D341Med (cell line): ENCODE measurements at regions not wholly inside any gene's neighbourhood (a gene's known extent, or its start where the extent isn't known, plus 50 kb on each side); places are given as distances from the start of the nearest gene placed in this dataset.

Experiments used
- DNase-seq: peaks from one replicate; pipeline ENCODE4 v3.0.0; 2012; ENCODE audit warnings: low spot score

GRCh38 chr11:119853581-119854360, 124.8 kb upstream of the NECTIN1 start:
- DNase-seq, result no peak

DNA sequence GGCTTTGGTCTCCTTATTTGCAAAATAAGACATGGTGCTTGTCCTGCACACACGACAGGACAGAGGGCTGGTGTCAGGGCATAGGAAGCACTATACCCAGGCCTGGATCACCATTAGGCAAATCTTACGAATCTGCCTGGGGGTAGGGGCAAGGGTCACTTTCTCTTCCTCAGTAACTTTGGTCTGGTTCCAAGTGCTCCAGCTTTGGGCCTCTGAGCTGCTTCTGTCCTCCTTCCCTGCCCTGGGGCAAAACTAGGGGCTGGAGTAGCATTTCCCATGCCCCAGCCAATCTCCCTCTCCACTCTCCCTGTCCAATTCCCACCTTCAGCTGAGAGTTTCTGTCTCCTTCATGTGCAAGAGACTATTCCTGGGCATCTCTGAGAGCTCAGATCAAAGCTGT, 123.7 kb upstream of the NECTIN1 start:
- DNase-seq, result no peak

DNA sequence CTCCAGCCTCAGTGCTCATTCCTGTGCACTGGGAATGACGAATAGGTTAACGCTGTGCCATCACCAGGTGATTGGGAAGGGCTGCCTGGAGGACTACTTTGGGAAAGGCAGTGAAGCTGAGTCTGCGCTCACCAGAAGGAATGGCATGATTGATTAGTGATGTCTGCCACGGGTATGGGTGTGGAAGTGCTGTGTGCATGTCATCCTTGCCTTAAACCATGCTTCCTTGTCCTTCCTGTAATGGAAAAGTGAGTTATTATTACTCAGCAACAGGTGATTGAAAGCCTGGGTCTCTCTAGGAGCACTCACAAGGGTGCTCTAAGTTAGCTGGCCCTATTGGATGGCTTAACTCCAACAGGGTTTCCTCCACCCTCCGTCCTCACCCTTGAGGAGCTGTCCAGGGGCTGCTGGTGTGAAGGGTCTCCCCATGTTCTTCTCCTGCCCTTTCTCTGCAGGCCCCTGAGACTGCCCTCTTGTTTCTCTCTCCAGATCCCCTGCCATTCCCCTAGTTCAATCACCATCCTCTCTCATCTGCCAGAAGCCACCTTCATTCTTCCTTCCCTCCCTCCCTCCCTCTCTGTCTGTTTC, 121.9 kb upstream of the NECTIN1 start:
- DNase-seq, result no peak

GRCh38 chr11:119849872-119850271, 120.9 kb upstream of the NECTIN1 start:
- no peak for DNase-seq

DNA sequence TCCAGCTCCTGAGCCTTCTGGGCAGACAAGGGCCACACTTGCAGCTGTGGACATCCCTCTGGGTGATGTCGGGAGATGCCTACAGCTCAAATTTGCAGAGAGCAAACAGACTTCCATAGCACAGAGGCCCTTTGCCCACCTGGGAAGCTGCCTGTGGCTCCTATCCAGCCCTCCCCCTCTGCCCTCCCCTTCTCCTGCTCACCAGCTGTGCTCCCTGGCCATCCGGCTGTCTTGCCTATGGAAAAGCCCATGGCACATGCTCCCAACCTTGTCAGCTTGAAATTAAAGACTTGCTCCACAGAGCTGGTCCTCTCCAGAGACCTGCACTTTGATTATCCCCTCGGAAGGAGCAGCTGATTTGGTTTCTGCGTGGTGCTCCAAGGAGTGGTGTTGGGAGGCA, 118.9 kb upstream of the NECTIN1 start:
- no peak for DNase-seq

- DNase-seq, result no peak
These were observed 117.4 kb upstream of the NECTIN1 start for GRCh38 chr11:119846374-119846773.

DNA sequence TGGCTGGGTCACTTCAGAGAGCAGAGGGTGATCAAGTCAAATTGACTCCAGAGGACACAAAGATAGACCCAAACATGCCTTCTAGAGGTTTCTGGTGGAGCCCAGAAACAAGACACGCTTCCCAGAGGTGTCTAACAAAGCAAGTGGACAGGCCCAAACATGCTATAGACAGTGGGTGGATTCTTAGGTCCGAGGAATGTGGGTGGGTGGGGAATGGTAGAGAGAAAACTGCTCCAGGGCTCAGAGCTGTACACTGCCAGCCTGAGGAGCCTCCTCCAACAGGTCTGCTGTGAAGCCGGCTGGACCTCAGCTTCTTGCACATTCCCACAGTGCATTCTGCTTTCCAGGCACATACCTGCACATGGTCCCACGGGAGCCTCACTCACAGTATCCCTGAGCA, 116.8 kb upstream of the NECTIN1 start:
- DNase-seq, result no peak

- DNase-seq, result no peak
These were observed 116.3 kb upstream of the NECTIN1 start for GRCh38 chr11:119845305-119845704.

DNA sequence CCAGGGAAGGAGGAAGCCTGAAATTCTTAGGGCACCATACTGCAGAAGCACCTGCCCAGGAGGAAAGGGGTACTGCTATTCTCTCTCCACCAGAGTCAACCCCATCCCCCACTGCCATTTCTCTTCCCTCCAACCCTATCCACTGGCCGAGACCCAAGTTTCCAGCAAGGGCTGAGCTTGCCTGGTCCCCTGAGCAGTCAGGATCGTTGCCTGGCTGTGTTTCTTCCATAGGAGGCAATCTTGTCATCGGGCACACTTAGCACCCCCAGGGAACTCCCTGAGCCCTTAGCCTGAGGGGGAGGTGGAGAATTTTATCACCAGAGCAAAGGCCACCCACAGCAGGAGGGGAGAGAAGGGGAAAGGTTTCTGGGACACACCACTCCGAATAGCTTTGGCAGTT, 115.8 kb upstream of the NECTIN1 start:
- DNase-seq, result no peak

DNA sequence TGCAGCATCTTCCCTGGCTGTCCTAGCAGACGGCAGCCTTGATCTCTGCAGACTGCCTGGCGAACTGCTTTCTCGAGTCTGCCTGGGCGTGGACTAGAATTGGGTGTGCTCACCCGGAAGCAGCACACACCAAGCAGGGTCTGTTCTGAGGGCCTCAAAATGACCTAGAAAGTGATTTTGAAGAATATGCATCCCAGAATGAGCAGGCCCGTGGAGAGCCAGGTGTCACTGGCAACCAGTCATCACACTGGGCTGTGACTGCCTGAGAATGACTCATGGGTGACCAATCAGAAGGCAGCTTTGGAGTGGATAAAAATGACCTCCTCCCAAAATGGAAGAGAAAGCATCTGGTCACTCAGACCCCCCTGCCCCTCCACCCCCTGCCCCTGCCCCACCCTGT, 114.9 kb upstream of the NECTIN1 start:
- no peak for DNase-seq

DNA sequence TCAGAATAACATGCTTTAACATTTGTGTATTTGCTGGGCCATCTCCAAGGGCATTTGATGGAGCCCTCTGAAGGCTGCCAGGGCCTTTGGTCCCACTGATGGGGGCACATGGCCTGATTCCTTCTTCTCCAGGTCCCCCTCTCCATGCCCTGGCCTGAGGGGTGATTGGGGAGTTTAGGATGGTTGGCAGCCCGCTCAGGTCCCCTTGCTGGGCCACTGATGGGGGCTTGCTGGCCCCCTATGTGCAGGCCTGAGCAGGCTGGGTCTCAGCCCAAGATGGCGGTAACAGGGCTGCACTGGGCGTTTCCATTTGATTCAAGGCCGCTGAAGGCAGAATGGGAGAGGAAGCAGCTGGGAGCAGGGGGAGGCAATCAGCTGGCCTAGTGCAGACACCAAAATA, 113.7 kb upstream of the NECTIN1 start:
- DNase-seq, result no peak

GRCh38 chr11:119839476-119840133, 110.6 kb upstream of the NECTIN1 start:
- no peak for DNase-seq

- no peak for DNase-seq
These were observed 106.8 kb upstream of the NECTIN1 start for GRCh38 chr11:119835753-119836152.

- no peak for DNase-seq
These were observed 103.4 kb upstream of the NECTIN1 start for GRCh38 chr11:119832202-119832935.

DNA sequence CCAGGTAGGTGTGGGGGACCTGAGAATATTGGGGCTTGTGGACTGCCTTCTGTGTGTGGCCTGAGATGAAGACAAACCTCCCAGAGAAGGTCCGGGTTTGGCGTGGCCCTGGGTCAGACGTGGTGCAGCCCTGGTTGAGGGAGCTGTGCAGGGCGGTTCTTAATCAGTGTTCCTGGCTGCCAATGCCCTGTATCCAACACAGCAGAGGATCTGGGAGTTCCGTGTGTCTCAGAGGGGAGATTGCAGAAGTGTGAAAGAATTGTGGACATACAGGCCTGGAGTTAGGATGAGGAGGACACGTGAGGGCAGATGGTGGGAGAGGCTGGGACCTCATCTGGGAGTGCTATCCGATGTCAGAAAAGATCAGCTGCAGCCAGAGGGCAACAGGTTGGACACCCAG, 102.0 kb upstream of the NECTIN1 start:
- DNase-seq, result no peak

DNA sequence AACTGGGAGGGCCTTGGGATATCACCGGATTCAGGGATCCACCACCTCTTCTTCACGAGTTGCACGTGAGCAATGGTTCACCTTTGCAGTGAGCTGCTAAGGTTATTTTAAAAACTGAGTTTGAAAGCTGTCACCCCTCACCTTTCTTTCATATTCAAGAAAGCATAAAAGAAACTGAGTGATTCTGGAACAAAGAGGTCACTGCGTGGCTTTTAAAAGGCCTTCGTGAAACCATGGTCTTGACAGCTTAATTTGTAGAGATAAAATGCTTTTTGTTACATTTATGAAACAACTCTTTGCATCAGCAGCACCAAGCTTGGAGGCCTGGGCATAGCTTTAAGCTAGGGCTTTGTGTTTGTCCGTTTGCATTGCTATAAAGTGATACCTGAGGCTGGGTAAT, 101.4 kb upstream of the NECTIN1 start:
- DNase-seq, result no peak

GRCh38 chr11:119829402-119829801, 100.4 kb upstream of the NECTIN1 start:
- no peak for DNase-seq

DNA sequence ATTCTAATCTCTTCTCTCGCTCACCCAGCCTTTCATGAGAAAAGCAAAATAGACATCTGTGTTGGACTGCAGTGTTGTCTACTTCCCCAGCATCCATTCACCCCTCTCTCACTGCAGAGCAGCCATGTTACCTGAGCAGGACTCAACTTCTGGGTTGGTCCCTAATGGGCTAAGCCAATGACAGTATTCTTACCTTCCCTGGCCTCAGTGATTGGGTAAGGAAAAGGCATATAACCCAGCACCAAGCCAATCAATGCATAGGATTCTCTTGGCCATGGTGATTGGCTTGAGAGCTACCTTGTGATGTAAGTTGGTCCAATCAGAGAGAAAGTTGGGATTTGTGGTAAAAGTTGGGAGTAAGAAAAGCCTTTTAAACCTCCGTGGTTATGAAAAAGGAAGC, 99.8 kb upstream of the NECTIN1 start:
- DNase-seq, result no peak

DNA sequence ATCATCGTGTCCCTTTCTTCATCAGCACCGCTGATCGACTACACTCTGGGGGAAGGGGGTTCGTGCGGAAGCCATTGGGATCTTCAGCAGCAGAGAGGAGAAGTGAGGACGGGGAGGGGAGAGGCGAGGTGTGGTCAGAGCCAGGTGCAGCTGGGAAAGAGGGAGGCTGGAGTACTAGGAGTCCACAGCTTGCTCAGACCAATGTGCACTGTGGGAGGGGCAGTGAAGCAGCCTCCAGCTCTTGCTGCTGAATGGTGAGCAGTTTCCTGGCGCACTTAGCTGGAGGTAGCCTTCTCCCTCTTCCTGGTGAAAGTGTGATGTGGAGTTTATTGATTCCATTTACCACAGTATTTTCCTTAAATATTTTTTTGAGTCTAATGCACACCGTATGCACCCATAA, 99.0 kb upstream of the NECTIN1 start:
- no peak for DNase-seq

- no peak for DNase-seq
These were observed 98.1 kb upstream of the NECTIN1 start for GRCh38 chr11:119827113-119827512.

DNA sequence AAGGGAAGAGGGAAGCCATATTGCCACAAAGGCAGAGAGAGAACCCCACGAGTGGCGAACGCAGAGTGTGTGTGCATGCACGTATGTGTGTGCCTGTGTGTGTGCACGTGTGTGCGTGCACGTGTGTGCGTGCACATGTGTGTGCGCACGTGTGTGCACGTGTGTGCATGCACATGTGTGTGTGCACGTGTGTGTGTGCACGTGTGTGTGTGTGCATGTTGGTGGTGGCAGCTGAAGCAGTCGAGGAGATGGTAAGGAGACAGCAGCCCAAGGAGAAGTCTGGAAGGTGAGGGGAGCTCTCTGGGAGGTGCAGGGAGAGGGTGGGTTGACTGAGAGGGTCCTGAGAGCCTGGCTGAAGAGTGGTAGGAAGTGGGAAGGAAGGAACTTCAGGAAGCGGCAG, 94.1 kb upstream of the NECTIN1 start:
- DNase-seq, result no peak

GRCh38 chr11:119816660-119817059, 87.7 kb upstream of the NECTIN1 start:
- no peak for DNase-seq

DNA sequence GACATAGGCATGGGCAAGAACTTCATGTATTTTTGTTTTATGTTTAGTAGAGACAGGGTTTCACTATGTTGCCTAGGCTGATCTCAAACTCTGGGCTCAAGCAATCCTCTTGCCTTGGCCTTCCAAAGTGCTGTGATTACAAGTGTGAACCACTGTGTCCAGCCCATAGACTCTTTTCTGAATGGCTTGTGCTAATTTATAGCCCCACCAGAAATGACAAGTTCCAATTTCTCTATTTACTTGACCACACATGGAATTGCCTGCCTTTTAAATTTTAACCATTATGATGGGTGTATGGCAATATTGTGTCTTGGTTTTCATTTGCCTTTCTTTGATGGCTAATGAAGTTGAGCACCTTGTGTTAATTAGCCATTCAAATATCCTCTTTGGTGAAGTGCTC, 85.8 kb upstream of the NECTIN1 start:
- no peak for DNase-seq
